HUDEP-2 (cell line): ENCODE measurements at regions not wholly inside any gene's neighbourhood (a gene's known extent, or its start where the extent isn't known, plus 50 kb on each side); places are given as distances from the start of the nearest gene placed in this dataset.

Experiments
- DNase-seq, 76 experiments: peaks; one replicate each; lab custom pipeline; 2025; ENCODE audit not compliant: unreplicated experiment in 76 of 76; lab: John Stamatoyannopoulos, UW

GRCh38 chr11:56932572-56933220 lies 56.0 kb upstream of the OR5AK2 start:
- DNase-seq, result no peak

- no peak for DNase-seq
Observed at GRCh38 chr11:56923116-56923515, 65.6 kb upstream of the OR5AK2 start.

GRCh38 chr11:56922421-56922820 lies 66.3 kb upstream of the OR5AK2 start:
- no peak for DNase-seq

- no peak for DNase-seq
Observed at GRCh38 chr11:56917708-56918400, 70.9 kb upstream of the OR5AK2 start.

GRCh38 chr11:56916587-56916986 lies 72.1 kb upstream of the OR5AK2 start:
- no peak for DNase-seq

GRCh38 chr11:56916162-56916561 lies 72.6 kb upstream of the OR5AK2 start:
- DNase-seq, result no peak

- no peak for DNase-seq
Observed at GRCh38 chr11:56911312-56911711, 77.4 kb upstream of the OR5AK2 start.

GRCh38 chr11:56910785-56911184 lies 77.9 kb upstream of the OR5AK2 start:
- no peak for DNase-seq

GRCh38 chr11:56910046-56910773 lies 78.5 kb upstream of the OR5AK2 start:
- DNase-seq, result no peak

- DNase-seq, result no peak
Observed at GRCh38 chr11:56909563-56909962, 79.2 kb upstream of the OR5AK2 start.

GRCh38 chr11:56909080-56909479 lies 79.6 kb upstream of the OR5AK2 start:
- no peak for DNase-seq

GRCh38 chr11:56906683-56907148 lies 82.0 kb upstream of the OR5AK2 start:
- no peak for DNase-seq

GRCh38 chr11:56905936-56906335 lies 82.8 kb upstream of the OR5AK2 start:
- DNase-seq, result no peak

GRCh38 chr11:56905442-56905841 lies 83.3 kb upstream of the OR5AK2 start:
- DNase-seq, result no peak

GRCh38 chr11:56898856-56899255 lies 89.9 kb upstream of the OR5AK2 start:
- no peak for DNase-seq

- no peak for DNase-seq
Observed at GRCh38 chr11:56890584-56891305, 98.0 kb upstream of the OR5AK2 start.

GRCh38 chr11:56889986-56890385 lies 98.7 kb upstream of the OR5AK2 start:
- no peak for DNase-seq

- DNase-seq, result no peak
Observed at GRCh38 chr11:56887940-56888339, 100.8 kb upstream of the OR5AK2 start.

GRCh38 chr11:56886455-56886854 lies 102.3 kb upstream of the OR5AK2 start:
- DNase-seq, result no peak

GRCh38 chr11:56885854-56886253 lies 102.9 kb upstream of the OR5AK2 start:
- no peak for DNase-seq

- DNase-seq, result no peak
Observed at GRCh38 chr11:56885177-56885576, 103.5 kb upstream of the OR5AK2 start.
